ENCODE measurements at regions not wholly inside any gene's neighbourhood (a gene's known extent, or its start where the extent isn't known, plus 50 kb on each side); places are given as distances from the start of the nearest gene placed in this dataset.

- DNase-seq (ENCODE audit: extremely low spot score in 2 of 2): no peak
- no peak overlapping the region for H3K4me3 ChIP-seq
- TF ChIP-seq POLR2AphosphoS5 (IDR thresholded peaks at IDR 0.05; ENCODE audit: insufficient read depth in 1 of 2, low read depth in 1 of 2) (no peak), CTCF (IDR thresholded peaks at IDR 0.05) (no peak)
- no peaks in the 10 kb centered on the region for H3K4me1 ChIP-seq
- no peaks in the 10 kb centered on the region for H3K27me3 ChIP-seq
- H3K36me3 ChIP-seq: no peaks in the 10 kb centered on the region
- no peak overlapping the region for H3K27ac ChIP-seq
- H3K9me3 ChIP-seq: no peaks in the 10 kb centered on the region
- intact Hi-C loops (cut with DNase I): no loop called here
These were observed 220.8 kb downstream of the ZNF621 start for GRCh38 chr3:40745381-40746106.

- no peak overlapping the region for H3K4me3 ChIP-seq
- no peaks in the 10 kb centered on the region for H3K4me1 ChIP-seq
- intact Hi-C loops (cut with DNase I): no loop called here
- TF ChIP-seq POLR2A (IDR thresholded peaks at IDR 0.05) (no peak), POLR2AphosphoS5 (IDR thresholded peaks at IDR 0.05; ENCODE audit: insufficient read depth in 1 of 2, low read depth in 1 of 2) (no peak), CTCF (IDR thresholded peaks at IDR 0.05) (no peak)
- no peaks in the 10 kb centered on the region for H3K27me3 ChIP-seq
- no peak overlapping the region for H3K27ac ChIP-seq
- no peaks in the 10 kb centered on the region for H3K36me3 ChIP-seq
- no peaks in the 10 kb centered on the region for H3K9me3 ChIP-seq
- no peak for DNase-seq (ENCODE audit: extremely low spot score in 2 of 2)
These were observed 226.9 kb downstream of the ZNF621 start for GRCh38 chr3:40751666-40752065.

- H3K4me1 ChIP-seq: no peaks in the 10 kb centered on the region
- H3K36me3 ChIP-seq: no peaks in the 10 kb centered on the region
- H3K27ac ChIP-seq: no peak overlapping the region
- H3K27me3 ChIP-seq: no peaks in the 10 kb centered on the region
- peak in 1 of 2 donors; percentile 52 for DNase-seq (ENCODE audit: extremely low spot score in 2 of 2)
- no peak overlapping the region for H3K4me3 ChIP-seq
- no peak for TF ChIP-seq CTCF (IDR thresholded peaks at IDR 0.05)
- TF ChIP-seq POLR2AphosphoS5 (IDR thresholded peaks at IDR 0.05; ENCODE audit: insufficient read depth in 1 of 2, low read depth in 1 of 2): no peak
- TF ChIP-seq POLR2A (IDR thresholded peaks at IDR 0.05): no peak
- intact Hi-C loops (cut with DNase I): no loop called here
- no peaks in the 10 kb centered on the region for H3K9me3 ChIP-seq
These were observed 227.7 kb downstream of the ZNF621 start for GRCh38 chr3:40752492-40752891.

GRCh38 chr3:40753291-40753770, 228.6 kb downstream of the ZNF621 start:
- Histone ChIP-seq H3K27me3 (no peaks in the 10 kb centered on the region), H3K4me1 (no peaks in the 10 kb centered on the region), H3K36me3 (no peaks in the 10 kb centered on the region), H3K9me3 (no peaks in the 10 kb centered on the region), H3K4me3 (no peak overlapping the region), H3K27ac (no peak overlapping the region)
- no peak for DNase-seq (ENCODE audit: extremely low spot score in 2 of 2)
- TF ChIP-seq POLR2AphosphoS5 (IDR thresholded peaks at IDR 0.05; ENCODE audit: insufficient read depth in 1 of 2, low read depth in 1 of 2): no peak
- TF ChIP-seq CTCF (IDR thresholded peaks at IDR 0.05): no peak
- TF ChIP-seq POLR2A (IDR thresholded peaks at IDR 0.05): no peak
- intact Hi-C loops (cut with DNase I): no loop called here

- H3K27ac ChIP-seq: no peak overlapping the region
- no peak for TF ChIP-seq POLR2A (IDR thresholded peaks at IDR 0.05)
- no peak for TF ChIP-seq POLR2AphosphoS5 (IDR thresholded peaks at IDR 0.05; ENCODE audit: insufficient read depth in 1 of 2, low read depth in 1 of 2)
- TF ChIP-seq CTCF (IDR thresholded peaks at IDR 0.05): no peak
- intact Hi-C loops (cut with DNase I): no loop called here
These were observed 229.2 kb downstream of the ZNF621 start for GRCh38 chr3:40753951-40754350.

More at GRCh38 chr3:40753951-40754350, 229.2 kb downstream of the ZNF621 start:
- H3K36me3 ChIP-seq: no peaks in the 10 kb centered on the region
- no peak overlapping the region for H3K4me3 ChIP-seq
- H3K9me3 ChIP-seq: no peaks in the 10 kb centered on the region
- H3K4me1 ChIP-seq: no peaks in the 10 kb centered on the region
- H3K27me3 ChIP-seq: no peaks in the 10 kb centered on the region
- DNase-seq (ENCODE audit: extremely low spot score in 2 of 2): peak in 1 of 2 donors; percentile 81
